NT2/D1 (cell line): ENCODE measurements at regions not wholly inside any gene's neighbourhood (a gene's known extent, or its start where the extent isn't known, plus 50 kb on each side); places are given as distances from the start of the nearest gene placed in this dataset.

Experiments
- SUZ12 ChIP-seq: IDR thresholded peaks from 2 replicates; pipeline ENCODE4 v1.6.1; 2011; ENCODE audit not compliant: insufficient read length, insufficient read depth; ENCODE audit errors: extremely low read depth
- YY1 ChIP-seq: IDR thresholded peaks from 2 replicates; pipeline ENCODE4 v1.6.1; 2011; ENCODE audit not compliant: insufficient read length, insufficient read depth

GRCh38 chr2:195542067-195542466 lies 115.0 kb upstream of the SLC39A10 start:
- TF ChIP-seq YY1 (no peak), SUZ12 (no peak)
